Upper lobe of left lung (tissue), 4 donors: ENCODE measurements at regions not wholly inside any gene's neighbourhood (a gene's known extent, or its start where the extent isn't known, plus 50 kb on each side); places are given as distances from the start of the nearest gene placed in this dataset.

Experiments used
- CTCF ChIP-seq, 6 experiments: fragments of 450-650 bp in 4 of 6; fragments of 200-600 bp in 2 of 6; sonication (generic) in 2 of 6; IDR thresholded peaks; one replicate each; pipeline ENCODE4 v1.5.1; 2016 to 2019; ENCODE audit warnings: antibody characterized with exemption in 6 of 6
- EP300 ChIP-seq, 4 donors: sonication (generic); formaldehyde crosslinking; IDR thresholded peaks; one replicate each; pipeline ENCODE4 v1.5.1; 2017; ENCODE audit warnings: antibody characterized with exemption in 4 of 4, control low read depth in 2 of 4
- POLR2A ChIP-seq, 4 donors: fragments of 450-650 bp; IDR thresholded peaks; one replicate each; pipeline ENCODE4 v1.5.1; 2016 to 2017; ENCODE audit warnings: antibody characterized with exemption in 4 of 4, mild to moderate bottlenecking in 2 of 4

GRCh38 chr11:127670374-127671119, 670.0 kb upstream of the KIRREL3 start:
- no peak for TF ChIP-seq POLR2A (IDR thresholded peaks at IDR 0.05)
- no peak for TF ChIP-seq CTCF (IDR thresholded peaks at IDR 0.05)
- TF ChIP-seq EP300 (IDR thresholded peaks at IDR 0.05) = no peak
